ENCODE measurements at regions not wholly inside any gene's neighbourhood (a gene's known extent, or its start where the extent isn't known, plus 50 kb on each side); places are given as distances from the start of the nearest gene placed in this dataset.

DNA sequence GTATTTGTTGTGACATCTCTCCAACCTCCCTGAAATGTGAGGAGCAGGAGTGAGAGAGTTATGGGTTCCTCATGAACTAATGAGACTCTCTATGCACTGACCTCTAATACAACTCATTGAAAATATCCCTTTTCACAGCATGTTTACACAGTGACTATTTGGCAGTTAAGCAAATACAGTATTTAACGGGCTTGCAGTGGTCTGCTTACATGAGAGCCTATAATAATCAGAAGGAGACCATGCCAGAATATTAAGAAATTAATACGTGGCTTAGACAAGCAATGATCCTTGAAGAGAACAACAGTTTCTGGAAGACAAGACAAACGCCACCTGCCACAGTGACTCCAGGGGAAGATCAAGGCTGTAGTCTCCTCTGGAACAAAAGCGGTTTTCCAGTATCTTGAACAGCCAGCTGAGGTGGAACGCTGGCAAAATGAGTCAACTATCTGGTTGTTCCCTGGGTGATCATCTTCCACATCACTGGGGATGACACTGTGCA, 424.5 kb downstream of the DMAC1 start:
- Histone ChIP-seq H3K4me1 (ENCODE audit: control insufficient read depth in 2 of 2, insufficient read depth in 2 of 2, low read length in 1 of 2) (no peaks in the 10 kb centered on the region), H3K27ac (ENCODE audit: low read depth in 2 of 2, low read length in 1 of 2) (no peak overlapping the region), H3K9me3 (ENCODE audit: control insufficient read depth in 2 of 2, insufficient read depth in 1 of 2, low read depth in 1 of 2, low read length in 1 of 2) (no peaks in the 10 kb centered on the region), H3K36me3 (ENCODE audit: control insufficient read depth in 2 of 2, insufficient read depth in 2 of 2, low read length in 1 of 2) (no peaks in the 10 kb centered on the region), H3K27me3 (ENCODE audit: control insufficient read depth in 1 of 2, insufficient read depth in 2 of 2, low read length in 2 of 2) (no peaks in the 10 kb centered on the region), H3K4me3 (ENCODE audit: low read depth in 1 of 2, low read length in 2 of 2) (no peak overlapping the region)
- WGBS, 2 donors = 48 to 51% methylated on average over 5 of the region's 5 CpGs

DNA sequence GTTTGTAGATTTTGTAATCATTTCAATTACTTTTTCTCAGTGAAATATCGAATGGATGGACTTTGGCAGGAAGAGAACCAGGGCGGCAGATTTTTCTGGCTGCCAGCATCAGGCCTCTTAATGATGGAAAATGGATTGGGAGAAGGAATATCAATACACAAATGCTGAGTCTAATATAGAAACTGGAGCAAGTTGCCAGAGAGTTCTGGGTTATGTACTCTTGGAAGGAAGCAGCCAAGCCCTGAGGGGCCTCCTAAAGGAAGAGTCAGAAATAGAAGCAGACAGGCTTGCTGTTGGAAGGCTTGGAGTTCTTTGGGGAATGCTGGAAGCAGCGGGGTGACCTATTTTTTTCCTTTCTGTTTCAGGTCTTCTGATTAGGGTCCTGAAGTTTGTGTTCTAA, 428.6 kb downstream of the DMAC1 start:
- Histone ChIP-seq H3K4me1 (ENCODE audit: control insufficient read depth in 2 of 2, insufficient read depth in 2 of 2, low read length in 1 of 2) (no peaks in the 10 kb centered on the region), H3K4me3 (ENCODE audit: low read depth in 1 of 2, low read length in 2 of 2) (no peak overlapping the region), H3K27me3 (ENCODE audit: control insufficient read depth in 1 of 2, insufficient read depth in 2 of 2, low read length in 2 of 2) (no peaks in the 10 kb centered on the region), H3K27ac (ENCODE audit: low read depth in 2 of 2, low read length in 1 of 2) (no peak overlapping the region), H3K36me3 (ENCODE audit: control insufficient read depth in 2 of 2, insufficient read depth in 2 of 2, low read length in 1 of 2) (no peaks in the 10 kb centered on the region), H3K9me3 (ENCODE audit: control insufficient read depth in 2 of 2, insufficient read depth in 1 of 2, low read depth in 1 of 2, low read length in 1 of 2) (no peaks in the 10 kb centered on the region)
- 65 to 78% methylated on average over 3 of the region's 3 CpGs for WGBS, 2 donors

DNA sequence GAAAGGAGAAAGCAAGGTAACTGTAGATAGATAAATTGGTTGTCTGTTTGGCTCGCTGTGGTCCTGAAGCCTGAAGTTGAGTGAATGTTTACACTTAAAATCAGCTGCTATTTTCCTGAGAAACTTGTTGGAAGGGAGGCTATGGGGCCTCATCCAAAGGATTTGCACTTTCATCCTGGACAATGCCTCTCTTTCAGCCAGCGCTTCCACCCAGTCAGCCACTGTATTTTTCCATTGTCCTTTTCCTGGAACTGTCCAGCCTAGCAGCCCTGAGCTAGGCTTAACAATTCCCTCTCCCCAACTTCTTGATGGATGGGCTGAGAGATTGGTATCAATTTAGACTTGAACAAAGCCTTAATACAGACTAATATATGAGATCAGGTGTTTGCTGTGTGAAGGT, 429.2 kb downstream of the DMAC1 start:
- no peaks in the 10 kb centered on the region for H3K36me3 ChIP-seq (ENCODE audit: control insufficient read depth in 2 of 2, insufficient read depth in 2 of 2, low read length in 1 of 2)
- H3K4me1 ChIP-seq (ENCODE audit: control insufficient read depth in 2 of 2, insufficient read depth in 2 of 2, low read length in 1 of 2) = no peaks in the 10 kb centered on the region
- H3K27me3 ChIP-seq (ENCODE audit: control insufficient read depth in 1 of 2, insufficient read depth in 2 of 2, low read length in 2 of 2) = no peaks in the 10 kb centered on the region
- 68 to 78% methylated on average over 2 of the region's 2 CpGs for WGBS, 2 donors
- H3K27ac ChIP-seq (ENCODE audit: low read depth in 2 of 2, low read length in 1 of 2) = no peak overlapping the region
- H3K4me3 ChIP-seq (ENCODE audit: low read depth in 1 of 2, low read length in 2 of 2) = no peak overlapping the region
- H3K9me3 ChIP-seq (ENCODE audit: control insufficient read depth in 2 of 2, insufficient read depth in 1 of 2, low read depth in 1 of 2, low read length in 1 of 2) = no peaks in the 10 kb centered on the region

DNA sequence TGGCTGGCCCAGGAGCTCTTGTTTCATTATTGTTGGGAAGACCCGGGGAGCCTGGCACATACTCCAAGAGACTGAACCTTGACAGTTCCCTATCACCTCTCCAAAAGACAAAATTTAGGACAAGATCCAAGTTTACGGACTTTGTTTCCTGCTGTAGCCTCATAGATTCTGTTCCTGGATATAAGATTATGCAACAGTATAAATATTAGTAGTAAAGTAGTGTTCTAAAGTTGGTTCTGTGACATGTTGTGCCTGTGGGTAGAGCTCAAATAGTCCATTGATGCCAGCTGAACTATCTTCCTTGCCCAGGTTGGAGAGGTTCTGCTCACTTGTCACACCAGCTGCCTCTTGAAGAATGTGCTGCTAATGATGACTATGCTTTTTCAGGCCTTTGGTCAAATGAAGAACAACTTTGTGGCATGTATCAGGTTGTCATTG, 430.2 kb downstream of the DMAC1 start:
- H3K36me3 ChIP-seq (ENCODE audit: control insufficient read depth in 2 of 2, insufficient read depth in 2 of 2, low read length in 1 of 2) = no peaks in the 10 kb centered on the region
- H3K4me1 ChIP-seq (ENCODE audit: control insufficient read depth in 2 of 2, insufficient read depth in 2 of 2, low read length in 1 of 2) = no peaks in the 10 kb centered on the region
- H3K9me3 ChIP-seq (ENCODE audit: control insufficient read depth in 2 of 2, insufficient read depth in 1 of 2, low read depth in 1 of 2, low read length in 1 of 2) = no peaks in the 10 kb centered on the region
- no peak overlapping the region for H3K27ac ChIP-seq (ENCODE audit: low read depth in 2 of 2, low read length in 1 of 2)
- 74 to 87% methylated on average over 2 of the region's 2 CpGs for WGBS, 2 donors
- no peak overlapping the region for H3K4me3 ChIP-seq (ENCODE audit: low read depth in 1 of 2, low read length in 2 of 2)
- no peaks in the 10 kb centered on the region for H3K27me3 ChIP-seq (ENCODE audit: control insufficient read depth in 1 of 2, insufficient read depth in 2 of 2, low read length in 2 of 2)

DNA sequence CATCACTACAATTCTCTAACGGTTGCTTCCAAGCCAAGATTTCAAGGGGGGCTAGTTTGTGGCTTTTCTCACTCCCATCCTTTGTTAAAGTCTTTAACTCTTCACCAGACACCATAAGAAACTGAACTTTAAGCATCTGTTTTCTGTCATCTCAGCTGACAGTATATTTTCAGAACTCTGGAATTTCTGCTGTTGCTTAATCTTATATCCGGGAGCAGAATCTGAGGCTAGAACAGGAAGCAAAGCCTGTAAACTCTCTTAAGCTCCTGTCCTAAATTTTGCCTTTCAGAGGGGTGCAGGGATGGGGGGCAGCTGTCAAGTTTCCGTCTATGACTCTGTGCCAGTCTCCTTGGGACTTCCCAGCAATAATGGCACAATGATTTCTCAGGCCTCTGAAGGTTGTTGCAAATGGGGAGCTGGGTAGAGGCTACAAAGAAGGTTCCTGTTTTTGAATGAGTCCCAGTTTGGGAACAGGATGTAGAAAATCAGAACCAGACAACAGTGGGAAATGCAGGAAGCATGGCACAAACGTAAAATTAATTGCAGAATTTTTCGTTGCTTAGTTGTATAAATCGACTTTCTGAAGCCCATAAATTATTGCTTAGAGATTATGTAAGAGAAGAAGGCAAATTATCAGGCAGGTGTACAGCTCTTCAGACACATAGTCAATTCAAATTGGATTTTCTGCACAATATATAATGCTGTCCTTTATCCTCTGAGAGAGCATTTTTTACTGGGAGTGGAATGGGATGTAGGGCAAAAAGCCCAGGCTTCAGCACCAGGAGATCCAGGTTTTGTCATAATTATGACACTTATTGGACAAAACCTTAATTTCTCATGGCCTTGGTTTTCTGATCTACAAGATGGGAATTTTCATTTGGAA, 430.9 kb downstream of the DMAC1 start:
- no peaks in the 10 kb centered on the region for H3K9me3 ChIP-seq (ENCODE audit: control insufficient read depth in 2 of 2, insufficient read depth in 1 of 2, low read depth in 1 of 2, low read length in 1 of 2)
- no peaks in the 10 kb centered on the region for H3K4me1 ChIP-seq (ENCODE audit: control insufficient read depth in 2 of 2, insufficient read depth in 2 of 2, low read length in 1 of 2)
- no peak overlapping the region for H3K27ac ChIP-seq (ENCODE audit: low read depth in 2 of 2, low read length in 1 of 2)
- no peaks in the 10 kb centered on the region for H3K27me3 ChIP-seq (ENCODE audit: control insufficient read depth in 1 of 2, insufficient read depth in 2 of 2, low read length in 2 of 2)
- 33 to 36% methylated on average over 6 of the region's 6 CpGs for WGBS, 2 donors
- no peak overlapping the region for H3K4me3 ChIP-seq (ENCODE audit: low read depth in 1 of 2, low read length in 2 of 2)
- no peaks in the 10 kb centered on the region for H3K36me3 ChIP-seq (ENCODE audit: control insufficient read depth in 2 of 2, insufficient read depth in 2 of 2, low read length in 1 of 2)

DNA sequence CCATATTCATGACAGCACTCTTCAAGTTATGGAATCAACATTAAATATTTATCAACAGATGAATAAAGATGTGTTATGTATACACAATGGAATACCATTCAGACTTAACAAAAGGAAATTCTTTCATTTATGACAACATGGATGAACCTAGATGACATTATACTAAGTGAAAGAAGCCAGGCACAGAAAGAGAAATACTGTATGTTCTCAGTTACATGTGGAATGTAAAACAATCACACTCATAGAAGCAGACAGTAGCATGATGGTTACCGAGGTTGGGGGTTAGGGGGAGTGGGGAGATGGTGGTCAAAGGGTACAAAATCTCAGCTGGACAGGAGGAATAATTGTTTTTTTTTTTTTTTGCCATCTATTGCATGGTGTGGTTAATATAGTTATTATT, 431.9 kb downstream of the DMAC1 start:
- Histone ChIP-seq H3K9me3 (ENCODE audit: control insufficient read depth in 2 of 2, insufficient read depth in 1 of 2, low read depth in 1 of 2, low read length in 1 of 2) (no peaks in the 10 kb centered on the region), H3K36me3 (ENCODE audit: control insufficient read depth in 2 of 2, insufficient read depth in 2 of 2, low read length in 1 of 2) (no peaks in the 10 kb centered on the region), H3K4me1 (ENCODE audit: control insufficient read depth in 2 of 2, insufficient read depth in 2 of 2, low read length in 1 of 2) (no peaks in the 10 kb centered on the region), H3K4me3 (ENCODE audit: low read depth in 1 of 2, low read length in 2 of 2) (no peak overlapping the region), H3K27me3 (ENCODE audit: control insufficient read depth in 1 of 2, insufficient read depth in 2 of 2, low read length in 2 of 2) (no peaks in the 10 kb centered on the region), H3K27ac (ENCODE audit: low read depth in 2 of 2, low read length in 1 of 2) (no peak overlapping the region)
- 63 to 73% methylated on average over 1 of the region's 1 CpG for WGBS, 2 donors

DNA sequence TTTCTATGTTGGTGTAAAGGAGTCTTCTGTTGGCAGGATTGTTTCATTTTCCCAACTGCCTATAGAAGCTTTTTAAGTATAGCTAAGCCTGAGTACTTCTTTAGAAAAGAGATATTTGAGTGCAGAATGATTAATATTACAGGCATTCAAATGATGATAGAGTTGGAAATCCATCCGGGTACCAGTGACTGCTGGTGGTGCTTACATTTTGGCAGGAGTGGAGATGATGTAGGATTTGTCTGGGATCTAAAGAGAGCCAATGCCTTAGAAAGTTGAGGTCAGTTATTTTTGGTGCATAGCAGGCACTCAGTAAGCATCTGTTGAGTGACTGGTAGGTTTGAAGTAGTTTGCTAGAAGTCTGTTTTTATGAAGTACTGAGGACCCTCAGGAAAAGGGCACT, 433.5 kb downstream of the DMAC1 start:
- Histone ChIP-seq H3K27ac (ENCODE audit: low read depth in 2 of 2, low read length in 1 of 2) (no peak overlapping the region), H3K27me3 (ENCODE audit: control insufficient read depth in 1 of 2, insufficient read depth in 2 of 2, low read length in 2 of 2) (no peaks in the 10 kb centered on the region), H3K4me3 (ENCODE audit: low read depth in 1 of 2, low read length in 2 of 2) (no peak overlapping the region), H3K4me1 (ENCODE audit: control insufficient read depth in 2 of 2, insufficient read depth in 2 of 2, low read length in 1 of 2) (no peaks in the 10 kb centered on the region), H3K36me3 (ENCODE audit: control insufficient read depth in 2 of 2, insufficient read depth in 2 of 2, low read length in 1 of 2) (no peaks in the 10 kb centered on the region), H3K9me3 (ENCODE audit: control insufficient read depth in 2 of 2, insufficient read depth in 1 of 2, low read depth in 1 of 2, low read length in 1 of 2) (no peaks in the 10 kb centered on the region)
- 7 to 60% methylated on average over 1 of the region's 1 CpG for WGBS, 2 donors

DNA sequence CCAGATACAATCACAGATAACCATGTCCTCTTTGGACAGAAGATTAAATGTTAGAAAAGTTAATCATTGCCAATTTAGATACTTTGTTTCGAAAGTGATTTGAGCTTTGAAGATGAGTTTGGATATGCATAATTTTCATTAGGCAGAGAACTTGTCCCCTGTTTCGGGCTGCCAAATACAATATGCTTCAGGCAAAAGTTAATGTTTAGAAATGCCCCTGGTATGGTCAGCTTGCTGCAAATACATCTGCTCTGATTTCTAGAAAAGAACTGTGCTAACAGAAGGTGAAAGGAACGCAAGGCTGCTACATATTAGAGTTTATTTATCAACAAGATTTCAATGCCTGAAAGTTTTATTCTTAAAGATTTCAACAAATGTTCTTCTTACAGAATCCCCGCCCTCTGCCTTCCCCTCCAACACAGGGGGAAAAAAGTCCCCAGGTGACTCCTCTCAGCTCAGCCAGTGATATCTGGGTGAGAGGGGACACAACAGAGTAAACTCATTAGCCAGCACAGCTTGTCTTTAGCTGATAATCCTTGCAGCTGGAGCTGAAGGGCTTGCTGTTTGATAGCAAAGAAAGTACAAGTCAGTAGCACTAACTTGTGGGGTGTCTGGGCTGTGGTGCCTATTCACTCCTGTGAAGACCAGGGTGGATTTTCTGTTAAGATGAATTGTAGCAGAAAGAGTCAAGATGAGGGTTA, 435.7 kb downstream of the DMAC1 start:
- Histone ChIP-seq H3K9me3 (ENCODE audit: control insufficient read depth in 2 of 2, insufficient read depth in 1 of 2, low read depth in 1 of 2, low read length in 1 of 2) (no peaks in the 10 kb centered on the region), H3K27ac (ENCODE audit: low read depth in 2 of 2, low read length in 1 of 2) (no peak overlapping the region), H3K4me1 (ENCODE audit: control insufficient read depth in 2 of 2, insufficient read depth in 2 of 2, low read length in 1 of 2) (no peaks in the 10 kb centered on the region), H3K36me3 (ENCODE audit: control insufficient read depth in 2 of 2, insufficient read depth in 2 of 2, low read length in 1 of 2) (no peaks in the 10 kb centered on the region), H3K27me3 (ENCODE audit: control insufficient read depth in 1 of 2, insufficient read depth in 2 of 2, low read length in 2 of 2) (no peaks in the 10 kb centered on the region), H3K4me3 (ENCODE audit: low read depth in 1 of 2, low read length in 2 of 2) (no peak overlapping the region)
- WGBS, 2 donors = 63 to 86% methylated on average over 4 of the region's 4 CpGs

DNA sequence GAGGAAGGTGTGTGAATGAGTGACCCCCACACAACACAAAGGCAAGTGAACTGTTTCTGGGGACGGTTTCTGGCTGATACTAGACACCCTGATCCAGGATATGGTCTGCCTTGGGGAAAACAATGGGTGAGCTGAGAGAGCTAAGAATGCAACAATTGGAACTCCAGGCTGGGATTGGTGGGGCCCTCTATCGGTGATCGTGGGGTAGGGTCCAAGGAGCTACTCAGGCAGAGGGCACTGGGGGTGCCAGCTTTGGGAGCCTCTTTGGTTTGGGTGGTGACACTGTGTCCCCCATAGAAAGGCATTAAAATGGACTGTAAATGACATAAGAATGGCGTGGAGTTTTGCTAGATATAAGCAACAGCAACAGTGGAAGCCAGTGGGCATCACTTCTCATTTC, 439.1 kb downstream of the DMAC1 start:
- Histone ChIP-seq H3K9me3 (ENCODE audit: control insufficient read depth in 2 of 2, insufficient read depth in 1 of 2, low read depth in 1 of 2, low read length in 1 of 2) (no peaks in the 10 kb centered on the region), H3K4me1 (ENCODE audit: control insufficient read depth in 2 of 2, insufficient read depth in 2 of 2, low read length in 1 of 2) (no peaks in the 10 kb centered on the region), H3K4me3 (ENCODE audit: low read depth in 1 of 2, low read length in 2 of 2) (no peak overlapping the region), H3K27ac (ENCODE audit: low read depth in 2 of 2, low read length in 1 of 2) (no peak overlapping the region), H3K27me3 (ENCODE audit: control insufficient read depth in 1 of 2, insufficient read depth in 2 of 2, low read length in 2 of 2) (no peaks in the 10 kb centered on the region), H3K36me3 (ENCODE audit: control insufficient read depth in 2 of 2, insufficient read depth in 2 of 2, low read length in 1 of 2) (no peaks in the 10 kb centered on the region)
- 58 to 60% methylated on average over 4 of the region's 4 CpGs for WGBS, 2 donors
